Kidney (tissue), 13 donors: ENCODE measurements at regions not wholly inside any gene's neighbourhood (a gene's known extent, or its start where the extent isn't known, plus 50 kb on each side); places are given as distances from the start of the nearest gene placed in this dataset.

ENCODE experiments used
- DNase-seq, 5 donors: peaks; one replicate each; pipeline ENCODE4 v3.0.0-alpha.2; 2013 to 2020
- FAIRE-seq: peaks from 2 replicates; lab custom pipeline; 2012; peaks lifted over from hg19 to GRCh38; lab: Jason Lieb, UNC
- H3K27ac ChIP-seq, 2 donors: one replicate each; pipeline ENCODE4 v1.7.0; 2013; ENCODE audit warnings: low read depth in 2 of 2, low read length in 2 of 2, inconsistent platforms in 1 of 2
- H3K27me3 ChIP-seq: one replicate; pipeline ENCODE4 v1.7.1; 2013; ENCODE audit warnings: low read length, inconsistent platforms; ENCODE audit not compliant: control insufficient read depth, insufficient read depth
- H3K36me3 ChIP-seq, 3 donors: one replicate each; pipeline versions ENCODE4 v1.7.0 to v1.7.1; 2013; ENCODE audit warnings: low read length in 3 of 3, control low read depth in 1 of 3, inconsistent platforms in 1 of 3; ENCODE audit not compliant: insufficient read depth in 3 of 3, control insufficient read depth in 2 of 3
- H3K4me1 ChIP-seq, 3 donors: one replicate each; pipeline versions ENCODE4 v1.7.0 to v1.7.1; 2013; ENCODE audit warnings: low read length in 3 of 3, inconsistent platforms in 1 of 3, low read depth in 1 of 3; ENCODE audit not compliant: control insufficient read depth in 2 of 3, insufficient read depth in 2 of 3
- H3K4me3 ChIP-seq, 3 donors: one replicate each; pipeline versions ENCODE4 v1.7.0 to v1.8.1; 2013; ENCODE audit warnings: low read length in 3 of 3, control low read depth in 1 of 3, inconsistent platforms in 1 of 3
- H3K9ac ChIP-seq, 3 donors: one replicate each; pipeline versions ENCODE4 v1.7.0 to v1.7.1; 2013; ENCODE audit warnings: low read length in 3 of 3, control low read depth in 1 of 3, inconsistent platforms in 1 of 3
- H3K9me3 ChIP-seq, 3 donors: one replicate each; pipeline versions ENCODE4 v1.7.0 to v1.7.1; 2013; ENCODE audit warnings: low read length in 3 of 3, control low read depth in 1 of 3, inconsistent platforms in 1 of 3; ENCODE audit not compliant: control insufficient read depth in 2 of 3, insufficient read depth in 1 of 3
- CTCF ChIP-seq: IDR thresholded peaks from 3 replicates; pipeline ENCODE4 v1.5.1; 2012; ENCODE audit warnings: mild to moderate bottlenecking, moderate library complexity, borderline replicate concordance; ENCODE audit not compliant: insufficient read depth; ENCODE audit errors: extremely low read depth
- intact Hi-C: fragments of 100-400 bp; cut with DNase I; formaldehyde crosslinking; loops from one replicate; pipeline ENCODE4 v1.11.1; 2022
- donor health status: control.
- donor health status: control.
- donor health status: control.
- donor health status: control.
- donor health status: control.
- donor health status: DM: yes; HTN: yes; CAD: no.
- donor health status: Normal renal cell carcinoma (clear cell type).

GRCh38 chr10:3282674-3283017 lies 110.1 kb upstream of the PITRM1 start:
- DNase-seq (no peak), FAIRE-seq (no peak)
- Histone ChIP-seq H3K4me1 (peaks cover 0 to 2% (median 0%) of the 10 kb centered on the region in 3 donors), H3K9ac (no peak overlapping the region), H3K27ac (no peak overlapping the region), H3K27me3 (no peaks in the 10 kb centered on the region), H3K9me3 (no peaks in the 10 kb centered on the region), H3K4me3 (no peak overlapping the region), H3K36me3 (no peaks in the 10 kb centered on the region)
- TF ChIP-seq CTCF: no peak
- intact Hi-C loops: no loop called here

- Histone ChIP-seq H3K36me3 (no peaks in the 10 kb centered on the region), H3K27me3 (no peaks in the 10 kb centered on the region), H3K27ac (no peak overlapping the region), H3K9ac (no peak overlapping the region), H3K4me3 (no peak overlapping the region), H3K4me1 (peaks cover 0 to 2% (median 0%) of the 10 kb centered on the region in 3 donors), H3K9me3 (no peaks in the 10 kb centered on the region)
- peak in 2 of 5 donors; percentile 29 to 79 for DNase-seq
- intact Hi-C loops: no loop called here
- FAIRE-seq: no peak
- TF ChIP-seq CTCF: no peak
Measured at GRCh38 chr10:3281941-3282673, 109.5 kb upstream of the PITRM1 start.

GRCh38 chr10:3278771-3279170 lies 106.2 kb upstream of the PITRM1 start:
- TF ChIP-seq CTCF: no peak
- peaks cover 0 to 2% (median 0%) of the 10 kb centered on the region in 3 donors for H3K4me1 ChIP-seq
- H3K9ac ChIP-seq: no peak overlapping the region
- no peaks in the 10 kb centered on the region for H3K9me3 ChIP-seq
- no peaks in the 10 kb centered on the region for H3K27me3 ChIP-seq
- no peaks in the 10 kb centered on the region for H3K36me3 ChIP-seq
- no peak overlapping the region for H3K4me3 ChIP-seq
- FAIRE-seq (no peak), DNase-seq (no peak)
- no peak overlapping the region for H3K27ac ChIP-seq
- intact Hi-C loops: no loop called here
